SK-N-MC (cell line): ENCODE measurements at regions not wholly inside any gene's neighbourhood (a gene's known extent, or its start where the extent isn't known, plus 50 kb on each side); places are given as distances from the start of the nearest gene placed in this dataset.
"Not testable (repeated sequence)": the region's sequence is repeated elsewhere in the genome, so short reads cannot be mapped to it uniquely, and the experiment has no call there.

Experiments
- DNase-seq: peaks from one replicate; pipeline ENCODE4 v3.0.0-alpha.2; 2011; ENCODE audit warnings: low read depth, low spot score
- H3K27ac ChIP-seq: fragments of 200-600 bp; sonication (generic); 2 replicates; pipeline ENCODE4 v1.5.1; 2016; ENCODE audit warnings: mixed run types
- H3K36me3 ChIP-seq: fragments of 200-600 bp; sonication (generic); 2 replicates; pipeline ENCODE4 v1.6.1; 2017; ENCODE audit warnings: antibody characterized with exemption, low read length, mixed read lengths; ENCODE audit not compliant: insufficient read depth
- H3K4me3 ChIP-seq: fragments of 200-600 bp; sonication (generic); 2 replicates; pipeline ENCODE4 v1.5.1; 2016
- H3K9ac ChIP-seq: fragments of 200-600 bp; sonication (generic); 2 replicates; pipeline ENCODE4 v1.8.0; 2017; ENCODE audit warnings: mixed run types, mixed read lengths; ENCODE audit not compliant: insufficient read length
- H3K9me3 ChIP-seq: fragments of 200-600 bp; sonication (generic); 2 replicates; pipeline ENCODE4 v1.6.1; 2017; ENCODE audit warnings: low read depth, mild to moderate bottlenecking, antibody characterized with exemption, low read length, moderate library complexity, mixed read lengths
- EZH2 ChIP-seq: fragments of 200-600 bp; sonication (generic); IDR thresholded peaks from one replicate; pipeline ENCODE4 v1.6.1; 2017; ENCODE audit warnings: antibody characterized with exemption
- FOXP2 ChIP-seq: optimal IDR thresholded peaks from 2 replicates; pipeline ENCODE3; 2011; ENCODE audit warnings: mild to moderate bottlenecking, moderate library complexity; ENCODE audit not compliant: insufficient read depth; ENCODE audit errors: extremely low read length, control extremely low read depth
- POLR2AphosphoS5 ChIP-seq: IDR thresholded peaks from 2 replicates; pipeline ENCODE4 v1.6.1; 2012; ENCODE audit warnings: mild to moderate bottlenecking, low read depth, low read length, borderline replicate concordance

DNA sequence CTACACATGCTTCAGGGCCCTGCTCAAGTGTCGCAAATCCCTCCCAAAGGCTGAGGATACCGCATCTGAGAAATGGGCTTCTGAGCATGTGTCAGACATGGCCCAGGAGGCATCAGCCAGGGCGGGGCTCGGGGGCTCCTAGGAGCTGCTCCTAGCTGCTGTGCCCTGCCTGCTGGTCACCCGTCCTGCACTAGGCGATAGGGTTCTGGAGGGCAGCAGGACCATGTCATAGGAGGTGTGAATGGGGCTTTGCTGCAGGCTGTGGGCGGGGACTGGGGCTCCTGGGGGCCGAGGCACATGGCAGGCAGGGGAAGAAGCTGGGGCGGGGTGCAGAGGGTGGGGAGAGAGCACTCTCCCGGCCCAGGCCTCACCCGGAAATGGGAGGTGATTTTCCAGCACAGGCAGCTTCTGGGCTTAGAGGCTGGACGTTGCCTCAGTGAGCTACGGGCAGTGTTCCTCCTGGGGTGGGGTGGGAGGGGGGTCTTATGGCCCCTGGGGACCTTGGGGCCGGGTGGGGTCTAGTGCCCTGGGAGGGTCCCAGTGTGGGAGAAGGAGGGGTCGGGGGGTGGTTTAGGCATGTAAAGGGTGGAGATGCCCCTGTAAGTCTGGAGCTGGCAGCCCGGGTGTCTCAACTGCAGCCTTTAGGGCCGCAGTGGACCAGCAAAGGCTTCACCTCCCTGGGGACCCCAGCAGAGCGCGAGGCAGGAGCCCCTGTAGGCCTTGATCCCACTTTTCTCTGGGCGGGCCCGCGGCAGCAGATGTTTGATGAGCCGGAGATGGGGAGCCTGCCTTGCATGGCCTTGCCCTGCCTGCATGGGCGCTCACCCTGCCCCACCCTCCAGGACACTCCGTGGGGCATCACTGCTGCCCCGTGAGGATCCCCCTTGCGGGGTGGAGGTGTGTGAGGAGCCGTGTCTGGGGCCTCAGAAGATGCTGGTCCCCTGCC lies 98.6 kb upstream of the LRPAP1 start:
- no peaks in the 10 kb centered on the region for H3K36me3 ChIP-seq
- H3K9ac ChIP-seq: no peak overlapping the region
- H3K27ac ChIP-seq: no peak overlapping the region
- TF ChIP-seq FOXP2 (no peak), POLR2AphosphoS5 (no peak), EZH2 (no peak)
- H3K4me3 ChIP-seq: no peak overlapping the region
- DNase-seq: no peak
- no peaks in the 10 kb centered on the region for H3K9me3 ChIP-seq

DNA sequence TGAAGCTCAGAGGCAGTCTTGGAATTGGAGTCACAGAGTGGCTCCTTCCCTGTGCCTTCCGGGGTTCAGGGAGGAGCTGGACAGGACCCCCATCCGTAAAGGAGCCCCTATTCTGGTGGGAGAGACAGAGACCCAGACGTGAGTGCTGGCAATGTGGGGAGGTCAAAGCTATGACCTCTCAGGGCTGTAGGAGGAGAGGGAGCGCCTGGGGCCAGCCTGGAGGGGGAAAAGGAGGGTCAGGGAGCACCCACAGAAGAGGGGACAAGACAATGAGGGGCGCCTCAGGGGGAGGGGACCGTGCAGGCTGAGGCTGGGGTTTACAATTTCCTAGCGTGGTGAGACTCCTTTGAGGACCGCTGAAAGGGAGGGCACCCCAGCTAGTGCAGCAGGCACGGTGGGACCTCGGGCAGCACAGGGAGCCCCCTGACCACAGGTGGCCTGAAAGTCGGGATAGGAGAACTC lies 97.9 kb upstream of the LRPAP1 start:
- no peak overlapping the region for H3K27ac ChIP-seq
- H3K36me3 ChIP-seq: no peaks in the 10 kb centered on the region
- no peak overlapping the region for H3K9ac ChIP-seq
- no peak for TF ChIP-seq POLR2AphosphoS5
- no peak for TF ChIP-seq FOXP2
- TF ChIP-seq EZH2: no peak
- H3K9me3 ChIP-seq: no peaks in the 10 kb centered on the region
- DNase-seq: no peak
- H3K4me3 ChIP-seq: no peak overlapping the region

DNA sequence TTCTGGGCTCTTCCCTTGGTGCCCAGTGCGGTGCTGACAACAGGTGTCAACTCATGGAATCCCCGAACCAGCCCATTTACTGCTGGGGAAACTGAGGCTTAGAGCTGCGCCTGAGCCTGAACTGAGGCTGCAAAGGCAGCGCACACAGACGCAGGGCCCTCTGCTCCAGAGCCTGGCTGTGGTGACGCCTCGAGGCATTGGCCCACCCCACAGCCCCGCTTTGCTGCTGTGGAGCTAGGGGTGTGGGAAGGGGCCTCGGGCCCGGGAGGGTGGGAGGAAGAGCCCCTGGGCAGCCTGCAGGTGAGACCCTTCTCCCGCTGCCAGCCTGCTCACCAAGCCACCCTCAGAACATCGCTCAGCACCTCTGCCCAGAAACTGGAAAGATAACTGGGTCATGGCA lies 97.4 kb upstream of the LRPAP1 start:
- no peak for DNase-seq
- Histone ChIP-seq H3K27ac (no peak overlapping the region), H3K36me3 (no peaks in the 10 kb centered on the region), H3K9me3 (no peaks in the 10 kb centered on the region), H3K4me3 (no peak overlapping the region), H3K9ac (no peak overlapping the region)
- no peak for TF ChIP-seq FOXP2
- TF ChIP-seq EZH2: no peak
- TF ChIP-seq POLR2AphosphoS5: no peak

DNA sequence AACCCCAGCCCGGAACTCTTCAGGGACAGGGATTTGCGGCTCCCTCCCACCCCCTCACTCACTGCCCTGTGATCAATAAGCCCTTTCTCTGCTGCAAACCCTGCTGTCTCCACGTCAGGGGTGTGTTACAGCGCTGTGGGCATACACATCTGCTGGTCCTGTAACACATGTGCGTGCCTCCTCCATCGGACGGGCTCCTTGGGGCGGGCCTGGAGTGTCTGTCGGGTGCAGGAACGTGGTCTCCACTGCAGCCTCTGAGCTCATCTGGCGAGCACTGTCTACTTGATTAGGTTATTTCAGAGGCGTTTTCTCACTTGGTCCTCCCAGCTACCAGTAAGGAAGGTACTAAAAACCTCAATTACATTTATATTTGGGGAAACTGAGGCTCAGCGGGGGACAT lies 97.0 kb upstream of the LRPAP1 start:
- not testable (repeated sequence) for H3K9me3 ChIP-seq, H3K36me3 ChIP-seq, H3K4me3 ChIP-seq, DNase-seq, H3K27ac ChIP-seq, H3K9ac ChIP-seq

DNA sequence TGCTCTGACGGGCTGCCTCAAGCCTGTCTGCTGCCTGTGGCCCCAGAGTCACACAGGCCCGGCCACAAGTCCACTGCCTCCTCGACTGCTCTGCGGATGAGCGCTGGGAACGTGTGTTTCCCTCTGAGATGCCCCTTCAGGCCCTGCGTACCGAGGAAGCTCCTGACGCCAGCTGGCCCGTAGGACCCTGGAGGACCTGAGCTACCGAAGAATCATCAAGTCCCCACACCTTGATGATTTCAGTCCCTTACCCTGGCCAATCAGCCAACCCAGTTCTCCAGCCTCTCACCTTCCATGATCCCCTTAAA lies 96.6 kb upstream of the LRPAP1 start:
- Histone ChIP-seq H3K9ac (no peak overlapping the region), H3K27ac (no peak overlapping the region), H3K36me3 (no peaks in the 10 kb centered on the region), H3K4me3 (no peak overlapping the region), H3K9me3 (no peaks in the 10 kb centered on the region)
- no peak for DNase-seq
- no peak for TF ChIP-seq EZH2
- no peak for TF ChIP-seq FOXP2
- no peak for TF ChIP-seq POLR2AphosphoS5

DNA sequence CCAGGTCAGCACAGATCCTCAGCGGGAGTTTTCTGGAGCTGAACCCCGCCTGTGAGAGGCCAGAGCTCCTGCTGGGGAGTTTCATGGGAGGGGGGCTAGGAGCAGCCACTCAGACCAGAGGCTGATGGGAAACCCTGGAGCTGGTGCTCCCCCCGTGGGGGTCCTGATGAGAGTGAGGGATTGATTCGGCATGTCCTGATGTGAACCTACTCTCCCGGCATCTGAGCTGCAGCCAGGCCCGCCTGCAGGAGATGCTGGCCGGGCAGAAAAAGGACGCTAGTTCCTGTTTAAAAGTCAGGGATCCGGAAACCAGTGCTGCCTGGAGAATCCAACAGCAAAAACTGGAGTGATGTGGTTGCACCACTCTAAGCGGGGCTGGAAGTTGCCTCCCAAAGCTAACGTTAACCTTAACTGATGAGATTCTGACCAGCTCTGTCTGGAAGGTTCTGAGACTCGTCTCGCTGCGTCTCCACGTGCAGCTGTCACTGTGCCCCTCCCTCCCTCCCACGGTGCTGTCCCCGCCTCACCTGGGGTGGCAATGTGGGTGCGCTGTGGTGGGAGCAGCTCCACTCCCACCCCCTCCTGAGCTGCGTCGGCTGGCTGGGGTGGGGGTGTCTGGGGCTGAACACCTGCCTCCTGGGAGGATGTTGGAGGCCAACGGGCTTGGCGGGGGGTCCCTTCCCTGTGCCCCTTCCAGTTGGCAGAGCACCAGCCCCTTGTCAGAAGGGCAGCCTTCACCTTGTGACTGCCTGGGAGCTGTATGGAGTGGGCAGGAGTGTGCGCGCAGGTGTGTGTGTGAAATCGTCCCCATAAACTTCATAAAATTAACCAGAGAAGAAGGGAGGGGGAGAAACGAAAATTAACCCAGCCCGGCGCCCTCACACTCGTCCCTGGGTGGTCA lies 96.0 kb upstream of the LRPAP1 start:
- H3K9ac ChIP-seq, H3K4me3 ChIP-seq, H3K9me3 ChIP-seq, DNase-seq, H3K36me3 ChIP-seq, H3K27ac ChIP-seq: not testable (repeated sequence)

DNA sequence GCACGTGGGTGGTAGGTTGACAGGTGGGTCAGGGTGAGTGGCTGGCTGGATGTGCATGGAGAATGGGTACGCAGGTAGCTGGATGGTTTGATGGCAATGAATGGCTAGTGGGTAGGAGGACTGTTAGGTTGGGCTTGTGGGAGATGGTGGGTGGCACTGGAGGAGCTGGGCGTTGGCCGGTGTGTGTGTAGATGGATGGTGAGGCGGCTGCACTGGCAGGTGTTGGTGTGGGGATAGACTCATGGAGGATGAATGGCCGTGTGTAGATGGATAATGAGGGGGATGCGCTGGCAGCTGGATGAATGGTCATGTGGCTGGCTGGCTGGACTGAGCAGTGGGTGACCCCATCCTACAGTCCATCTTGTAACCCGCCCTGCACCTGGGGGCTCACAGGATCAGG lies 95.2 kb upstream of the LRPAP1 start:
- not testable (repeated sequence) for H3K36me3 ChIP-seq, H3K9me3 ChIP-seq, H3K9ac ChIP-seq, H3K4me3 ChIP-seq, H3K27ac ChIP-seq, DNase-seq

DNA sequence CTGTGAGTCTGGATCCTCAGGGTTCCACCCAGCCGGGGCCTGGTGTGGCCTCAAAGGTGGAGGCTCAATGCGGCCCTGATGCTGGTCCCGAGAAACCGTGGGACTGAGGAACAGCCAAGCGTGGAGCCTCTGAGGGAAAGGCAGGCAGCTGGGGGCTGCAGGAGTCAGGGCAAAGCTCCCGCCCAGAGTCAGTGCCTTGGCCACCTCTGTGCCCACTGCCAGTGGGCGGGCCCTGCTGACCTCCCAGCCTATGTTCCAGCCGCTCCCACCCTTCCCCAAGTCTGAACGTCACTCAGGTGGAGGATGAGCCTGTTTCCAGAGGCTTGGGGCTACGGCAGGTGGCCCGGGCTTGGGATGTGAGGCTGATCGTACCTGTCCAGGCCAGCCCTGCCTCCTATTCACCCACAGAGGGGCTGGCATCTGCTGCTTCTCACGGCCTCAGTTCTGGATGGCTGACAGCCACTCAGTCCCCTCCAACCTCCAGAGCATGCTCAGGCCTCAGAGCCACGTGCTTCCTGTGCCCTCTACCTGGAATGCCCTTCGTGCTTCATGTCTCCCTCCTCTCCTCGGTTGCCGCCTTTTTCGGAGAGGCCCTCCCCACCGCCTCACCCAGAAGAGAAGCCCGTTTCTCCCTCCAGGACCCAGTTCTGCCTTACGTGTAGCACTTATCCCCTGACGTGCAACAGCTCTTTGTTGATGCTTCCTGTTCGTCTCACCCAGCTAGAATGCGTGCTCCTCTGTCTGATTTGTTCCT lies 94.1 kb upstream of the LRPAP1 start:
- H3K9ac ChIP-seq, H3K9me3 ChIP-seq, H3K27ac ChIP-seq, H3K36me3 ChIP-seq, DNase-seq, H3K4me3 ChIP-seq: not testable (repeated sequence)

DNA sequence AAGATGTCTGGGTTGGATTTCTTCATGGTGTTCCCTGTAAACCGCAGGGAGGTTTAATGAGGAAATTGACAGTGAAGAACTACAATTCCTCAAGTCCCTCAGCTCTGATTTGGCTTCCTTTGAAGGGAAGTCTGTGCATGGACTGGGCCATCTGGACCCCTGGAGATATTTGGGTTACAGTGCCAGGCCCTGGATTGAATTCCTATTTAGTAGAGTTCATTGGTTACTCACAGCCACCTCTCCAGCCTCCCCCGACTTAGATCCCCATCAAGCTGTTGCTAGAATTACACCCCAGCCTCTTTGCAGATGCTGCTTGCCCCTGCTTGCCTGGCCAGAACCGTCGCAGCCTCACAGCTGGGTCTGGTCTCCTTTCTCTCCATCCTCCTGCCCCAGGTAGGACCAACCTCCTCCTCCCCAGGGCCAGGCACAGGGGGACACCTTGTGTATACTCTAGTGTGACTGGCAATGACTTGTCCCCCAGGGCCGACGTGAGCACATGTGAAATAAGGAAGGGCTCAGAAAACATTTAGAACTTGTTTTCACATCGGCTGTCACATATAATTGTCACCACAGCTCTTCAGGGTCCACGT lies 93.2 kb upstream of the LRPAP1 start:
- not testable (repeated sequence) for H3K36me3 ChIP-seq, H3K9ac ChIP-seq, H3K9me3 ChIP-seq, DNase-seq, H3K27ac ChIP-seq, H3K4me3 ChIP-seq

DNA sequence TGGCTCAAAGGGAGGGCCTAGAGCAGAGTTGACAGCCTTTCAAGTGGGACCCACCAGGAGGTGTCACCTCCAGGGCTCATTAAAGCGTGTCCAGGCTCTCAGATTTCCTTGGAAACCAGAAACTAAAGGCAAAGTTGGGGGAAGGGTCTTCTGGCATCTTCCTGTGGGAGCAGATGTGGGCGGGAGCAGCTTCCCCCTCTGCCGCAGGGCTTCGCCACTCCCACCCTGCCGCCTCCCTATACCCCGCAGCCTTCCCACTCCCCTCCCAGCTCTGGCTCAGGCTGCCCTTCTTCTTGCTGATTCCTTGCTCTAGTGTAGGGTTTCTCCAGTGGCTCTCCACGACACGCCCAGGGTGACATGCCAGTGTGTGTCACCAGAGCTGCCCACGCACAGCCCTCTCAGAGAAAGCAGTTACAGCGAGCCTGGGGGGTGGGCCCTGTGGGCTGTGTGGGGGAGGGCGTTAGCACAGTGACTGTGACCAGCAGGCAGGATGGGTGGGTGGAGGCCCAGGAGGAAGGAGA lies 91.6 kb upstream of the LRPAP1 start:
- H3K27ac ChIP-seq, H3K36me3 ChIP-seq, H3K9ac ChIP-seq, H3K4me3 ChIP-seq, DNase-seq, H3K9me3 ChIP-seq: not testable (repeated sequence)
